Sciatic nerve (tissue), 2 donors: ENCODE measurements at regions not wholly inside any gene's neighbourhood (a gene's known extent, or its start where the extent isn't known, plus 50 kb on each side); places are given as distances from the start of the nearest gene placed in this dataset.
A peak's percentile ranks its signal among the peaks of the same experiment; 100 is the strongest.

ENCODE experiments used
- ATAC-seq: fragments of 200-7000 bp; cut with Tn5 transposase; one replicate; pipeline ENCODE4 v1.9.1; 2020; ENCODE audit warnings: mild to moderate bottlenecking, moderate library complexity
- DNase-seq: peaks from one replicate; pipeline ENCODE4 v3.0.0-alpha.2; 2020; ENCODE audit warnings: low spot score
- intact Hi-C: fragments of 100-400 bp; cut with DNase I; formaldehyde crosslinking; loops from one replicate; pipeline ENCODE4 v1.14.2; 2022
- donor health status: DM: no; HTN: no; CAD: no.
- donor health status: DM: no; HTN: no; CAD: no.

DNA sequence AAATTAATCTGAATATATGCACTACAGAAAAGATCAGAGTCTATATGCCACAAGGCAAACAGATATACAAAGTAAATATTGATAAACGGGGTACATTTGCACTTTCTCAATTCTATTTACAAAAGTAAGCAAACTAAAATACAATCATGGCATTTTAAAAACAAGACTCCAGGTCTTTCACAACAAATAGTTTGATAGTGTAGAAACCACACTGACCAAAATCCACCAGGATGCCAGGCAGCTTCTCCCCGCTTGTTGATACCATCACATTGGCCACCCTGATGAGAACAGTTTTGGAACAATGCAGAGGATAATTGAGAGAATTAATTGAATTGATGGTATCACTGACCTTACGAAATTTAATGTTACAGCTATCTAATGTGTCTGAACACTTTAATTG, 190.6 kb upstream of the TMCO5A start:
- DNase-seq (no peak), ATAC-seq (no peak)
- intact Hi-C loops: no loop called here

DNA sequence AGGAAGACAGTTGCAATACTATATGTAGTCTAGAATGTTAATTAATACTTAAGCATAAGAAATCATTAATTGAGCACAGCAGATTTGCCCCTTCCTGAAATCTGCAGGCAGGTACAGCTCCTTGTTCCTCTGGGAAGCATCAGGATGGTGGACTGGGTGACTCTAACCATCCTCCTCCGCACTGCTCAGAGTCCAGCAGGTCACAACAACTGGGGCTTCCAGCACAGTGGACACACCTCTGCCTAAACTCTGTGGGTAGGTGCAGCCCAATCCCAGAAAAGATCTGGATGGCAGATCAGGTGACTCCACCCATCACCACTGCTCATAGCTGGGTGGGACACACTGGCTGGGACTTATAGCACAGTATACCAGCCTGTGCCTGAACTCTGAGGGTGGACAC, 189.9 kb upstream of the TMCO5A start:
- DNase-seq (no peak), ATAC-seq (no peak)
- intact Hi-C loops: no loop called here

DNA sequence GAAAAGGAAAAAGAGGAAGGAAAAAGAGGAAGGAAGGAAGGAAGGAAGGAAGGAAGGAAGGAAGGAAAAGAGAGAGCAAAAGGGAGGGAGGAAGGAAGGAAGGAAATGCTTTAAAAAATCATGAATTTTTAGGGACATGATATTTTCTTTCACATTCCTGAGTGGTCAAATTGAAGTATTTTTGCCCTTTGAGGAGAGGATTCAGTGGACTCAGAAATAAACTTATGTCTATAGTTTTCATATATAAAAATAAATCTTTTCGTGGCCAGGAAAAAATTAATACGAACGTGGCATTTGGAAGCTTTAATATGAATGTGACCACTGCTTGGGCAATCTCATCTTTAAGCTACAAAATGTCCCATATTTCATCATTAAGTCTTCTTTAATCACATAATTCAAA, 183.0 kb upstream of the TMCO5A start:
- ATAC-seq (no peak), DNase-seq (no peak)
- intact Hi-C loops: no loop called here

DNA sequence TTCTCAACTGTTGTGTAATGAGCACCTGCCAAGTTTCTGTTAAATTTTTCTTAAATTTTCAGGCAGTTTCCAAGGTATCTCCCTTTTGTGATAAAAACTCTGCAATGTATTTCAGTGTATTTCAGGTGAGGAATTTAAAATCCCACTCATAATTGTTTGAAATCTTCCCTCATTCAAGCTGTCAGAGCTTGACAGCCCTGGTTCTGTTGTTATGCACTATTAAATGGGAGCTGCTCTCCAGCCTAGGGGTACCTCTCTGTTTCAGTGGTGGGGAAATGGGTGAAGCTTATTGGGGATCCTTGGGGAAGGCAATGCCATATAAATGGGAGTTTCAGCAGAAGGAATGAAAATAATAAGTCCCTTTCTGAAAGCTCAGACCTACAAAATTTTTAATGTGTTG, 178.0 kb upstream of the TMCO5A start:
- DNase-seq (no peak), ATAC-seq (no peak)
- intact Hi-C loops: no loop called here

DNA sequence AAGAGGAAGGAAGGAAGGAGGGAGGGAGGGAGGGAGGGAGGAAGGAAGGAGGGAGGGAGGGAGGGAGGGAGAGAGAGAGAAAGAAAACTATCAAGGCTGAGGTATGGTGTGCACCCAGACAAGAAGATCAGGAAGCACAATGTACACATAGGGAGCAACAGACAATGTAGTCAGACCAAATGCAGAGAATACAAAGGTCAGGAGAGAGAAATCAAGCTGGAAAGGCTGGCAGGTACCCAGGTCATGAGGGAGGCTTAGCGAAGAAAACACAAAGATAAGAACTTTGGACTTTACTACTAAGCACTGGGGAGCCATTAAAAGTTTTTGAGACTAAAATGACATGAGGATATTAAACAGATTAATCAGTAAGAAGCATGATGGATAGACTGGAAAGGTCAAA, 176.0 kb upstream of the TMCO5A start:
- ATAC-seq: no peak
- DNase-seq: no peak
- intact Hi-C loops: no loop called here

DNA sequence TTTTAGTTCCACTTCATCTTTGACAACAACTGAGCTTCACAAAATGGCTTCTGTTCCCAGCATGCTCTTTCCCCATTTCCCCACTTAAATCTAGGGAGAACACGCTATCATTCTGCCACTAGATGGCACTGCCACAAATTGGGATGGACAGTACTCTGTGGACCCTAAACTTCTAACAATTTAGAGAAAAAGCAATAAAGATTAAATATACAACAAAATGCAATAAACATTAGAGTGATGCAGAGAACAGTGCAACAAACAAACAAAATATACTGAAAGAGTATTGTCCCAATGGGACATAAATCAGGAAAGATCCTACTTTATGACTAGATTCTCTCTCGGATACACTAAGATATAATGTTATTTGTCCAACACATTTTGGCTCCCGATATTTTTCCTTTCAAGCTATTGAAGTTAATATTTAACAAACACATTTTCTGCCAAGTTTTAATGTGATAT, 169.7 kb upstream of the TMCO5A start:
- ATAC-seq: peak; percentile 65
- no peak for DNase-seq
- intact Hi-C loops: no loop called here

DNA sequence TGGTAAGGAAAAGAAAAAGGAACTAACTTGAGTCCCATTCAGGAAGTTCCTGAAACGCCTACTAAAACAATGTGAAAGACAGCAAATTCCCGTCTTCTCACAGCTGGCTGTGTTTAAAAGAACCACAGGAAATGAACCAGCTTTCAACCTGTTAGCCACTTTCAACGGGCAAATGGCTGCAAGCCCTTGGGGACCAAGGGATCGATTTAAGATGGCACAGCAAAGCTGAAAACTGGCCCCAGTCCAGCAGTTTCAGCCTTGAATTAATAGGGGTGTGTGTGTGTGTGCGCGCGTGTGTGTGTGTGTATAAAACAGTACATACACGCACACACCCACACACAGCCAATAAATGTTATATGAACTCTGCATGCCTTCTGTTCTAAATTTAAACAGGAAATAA, 168.7 kb upstream of the TMCO5A start:
- intact Hi-C loops: no loop called here
- ATAC-seq (no peak), DNase-seq (no peak)

DNA sequence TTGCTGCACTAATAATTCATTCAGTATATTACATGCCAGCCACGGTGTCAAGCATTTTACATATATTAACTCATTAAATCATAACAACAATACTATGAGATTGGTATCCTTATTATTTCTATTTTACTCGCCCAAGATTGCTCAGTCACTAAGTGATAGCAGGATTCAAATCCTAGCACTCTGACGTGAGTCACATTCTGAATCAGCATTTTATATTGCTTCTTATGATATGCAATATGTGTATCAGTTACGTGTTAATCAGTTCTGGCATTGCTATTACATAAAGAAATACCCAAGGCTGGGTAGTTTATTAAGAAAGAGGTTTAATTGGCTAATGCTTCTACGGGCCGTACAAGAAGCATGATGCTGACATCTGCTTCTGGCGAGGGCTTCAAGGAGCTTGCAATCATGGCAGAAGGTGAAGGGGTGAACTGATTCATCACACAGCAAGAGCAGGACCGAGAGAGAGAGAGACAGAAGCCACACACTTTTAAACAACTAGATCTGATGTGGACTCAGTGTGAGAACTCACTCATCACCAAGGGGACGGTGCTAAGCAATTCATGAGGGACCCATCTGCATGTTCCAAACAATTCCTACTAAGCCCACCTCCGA, 166.5 kb upstream of the TMCO5A start:
- intact Hi-C loops: no loop called here
- no peak for ATAC-seq
- DNase-seq: no peak

DNA sequence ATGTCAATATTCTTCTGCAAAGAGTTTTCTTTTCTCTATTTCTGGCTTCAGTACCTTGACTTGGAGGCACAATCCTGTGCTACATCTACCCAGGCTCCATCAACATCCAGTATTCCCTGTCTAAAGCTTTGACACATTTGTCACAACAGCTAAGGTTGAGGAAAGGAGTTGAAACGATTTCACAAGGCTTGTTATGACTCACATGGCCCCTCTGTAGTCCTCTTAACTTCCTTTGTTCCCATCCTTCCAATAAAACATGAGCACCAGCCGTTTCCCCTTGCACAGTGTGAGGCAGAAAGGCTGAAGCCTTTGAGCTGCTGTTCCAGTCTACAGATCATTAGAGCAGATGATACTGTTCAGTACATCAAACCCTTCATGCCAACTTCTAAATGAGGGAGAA, 163.0 kb upstream of the TMCO5A start:
- ATAC-seq: no peak
- no peak for DNase-seq
- intact Hi-C loops: no loop called here

DNA sequence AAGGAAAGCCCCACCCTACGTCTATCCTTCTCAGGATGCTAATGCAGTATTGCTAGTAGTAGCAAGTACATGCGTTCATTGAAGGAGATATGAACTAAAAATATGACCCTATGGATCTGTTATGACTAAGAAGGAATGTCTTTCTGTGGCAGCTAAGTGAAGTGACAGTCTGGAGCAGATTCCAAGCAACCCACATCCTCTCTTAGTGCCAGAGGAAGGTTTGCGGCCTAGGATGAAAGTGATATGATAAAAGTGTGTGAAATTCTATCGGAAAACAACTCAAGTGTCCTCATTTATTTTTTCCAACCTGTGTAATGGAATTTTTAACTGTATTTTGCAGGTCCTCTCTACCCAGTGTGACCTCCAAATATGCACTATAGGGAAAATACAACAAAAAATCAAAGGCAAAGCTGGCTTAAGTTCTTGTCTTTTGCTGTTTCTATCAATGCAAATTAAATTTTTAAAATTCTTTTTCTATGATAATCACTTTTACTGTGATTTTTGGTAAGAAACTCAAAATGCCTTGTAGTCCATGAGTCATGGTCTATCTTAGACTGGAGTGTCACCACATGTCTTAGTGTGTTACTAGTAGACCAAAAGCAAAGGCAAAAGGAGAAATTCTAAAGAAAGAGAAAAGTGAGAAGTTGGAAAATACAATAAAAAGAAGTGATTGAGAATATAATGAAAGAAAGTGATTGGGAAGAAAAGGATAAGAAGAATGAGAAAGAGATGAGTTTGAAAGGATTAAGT, 161.2 kb upstream of the TMCO5A start:
- DNase-seq (no peak), ATAC-seq (no peak)
- intact Hi-C loops: no loop called here

DNA sequence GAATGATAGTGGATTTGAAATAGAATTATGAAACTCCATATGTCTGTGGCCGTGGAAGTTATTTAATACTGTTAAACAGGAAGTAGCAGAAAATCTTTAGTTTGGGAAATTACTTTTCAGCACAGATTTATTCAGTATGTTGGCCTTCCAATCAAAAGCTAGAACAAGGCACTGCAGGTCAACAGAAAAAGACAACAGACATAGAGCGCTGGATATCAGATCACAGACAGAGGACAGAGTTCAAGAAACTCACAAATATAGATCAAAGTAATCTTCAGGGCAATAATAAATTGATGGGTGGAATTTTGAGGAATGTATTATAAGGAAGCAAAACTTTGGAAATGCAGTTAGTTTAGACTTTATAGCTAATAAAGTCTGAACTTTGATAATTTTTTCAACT, 159.5 kb upstream of the TMCO5A start:
- intact Hi-C loops: no loop called here
- no peak for ATAC-seq
- DNase-seq: no peak

DNA sequence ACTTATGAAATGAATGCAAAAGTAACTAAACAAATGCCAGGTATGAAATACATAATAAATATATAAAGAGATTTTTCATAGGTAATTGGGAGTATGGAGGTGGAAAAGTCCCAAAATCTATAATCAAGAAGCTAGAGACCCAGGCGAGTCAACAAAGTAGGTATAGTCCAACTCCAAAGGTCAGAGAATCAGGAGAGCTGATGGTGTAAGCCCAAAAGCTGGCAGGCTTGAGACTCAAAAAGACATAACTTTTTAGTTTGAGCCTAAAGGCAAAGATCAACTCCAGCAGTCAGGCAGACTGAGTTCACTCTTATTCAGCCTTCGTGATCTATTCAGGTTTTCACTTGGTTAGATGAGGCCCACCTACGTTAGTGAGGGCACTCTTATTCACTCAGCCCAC, 157.4 kb upstream of the TMCO5A start:
- intact Hi-C loops: no loop called here
- DNase-seq: no peak
- no peak for ATAC-seq

DNA sequence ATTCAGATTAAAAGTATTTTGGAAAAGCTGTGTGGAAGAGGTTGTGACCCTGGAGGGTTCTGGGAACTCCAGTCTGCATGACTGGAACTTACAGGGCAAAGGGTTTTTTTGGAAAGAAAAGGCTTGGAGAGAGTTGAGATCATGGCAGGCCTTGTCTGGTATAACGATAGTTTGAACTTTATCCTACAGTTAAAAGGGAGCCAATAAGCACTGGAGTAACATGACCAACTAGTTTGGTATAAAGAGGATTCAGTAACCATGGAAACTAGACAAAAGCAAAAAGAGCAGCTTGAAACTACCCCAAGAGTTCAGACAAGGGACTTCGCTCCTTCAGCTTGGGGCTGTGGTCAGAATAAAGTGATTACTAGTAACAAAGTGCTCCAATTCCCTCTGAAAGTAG, 151.2 kb upstream of the TMCO5A start:
- ATAC-seq: no peak
- intact Hi-C loops: no loop called here

DNA sequence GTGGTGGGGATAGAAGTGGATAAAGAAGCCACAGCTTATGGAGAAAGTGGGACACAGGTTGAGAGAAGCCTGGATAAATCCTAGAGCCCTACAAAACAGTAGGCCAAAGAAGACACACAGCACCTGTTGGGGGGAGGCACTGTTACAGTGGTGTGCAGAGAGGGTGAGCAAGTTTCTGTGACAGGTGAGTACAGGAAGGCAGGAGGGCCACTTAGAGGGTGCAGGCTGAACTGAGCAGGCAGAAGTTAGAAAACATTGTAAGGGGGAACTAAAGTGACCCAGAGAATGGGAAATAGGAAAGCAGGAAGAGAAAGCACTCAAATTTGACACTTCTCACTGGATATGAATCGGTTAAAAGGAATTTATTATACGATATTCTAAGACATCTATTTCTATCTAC, 146.1 kb upstream of the TMCO5A start:
- DNase-seq (no peak), ATAC-seq (no peak)
- intact Hi-C loops: no loop called here

More for the DNA sequence above, 151.2 kb upstream of the TMCO5A start:
- no peak for DNase-seq

DNA sequence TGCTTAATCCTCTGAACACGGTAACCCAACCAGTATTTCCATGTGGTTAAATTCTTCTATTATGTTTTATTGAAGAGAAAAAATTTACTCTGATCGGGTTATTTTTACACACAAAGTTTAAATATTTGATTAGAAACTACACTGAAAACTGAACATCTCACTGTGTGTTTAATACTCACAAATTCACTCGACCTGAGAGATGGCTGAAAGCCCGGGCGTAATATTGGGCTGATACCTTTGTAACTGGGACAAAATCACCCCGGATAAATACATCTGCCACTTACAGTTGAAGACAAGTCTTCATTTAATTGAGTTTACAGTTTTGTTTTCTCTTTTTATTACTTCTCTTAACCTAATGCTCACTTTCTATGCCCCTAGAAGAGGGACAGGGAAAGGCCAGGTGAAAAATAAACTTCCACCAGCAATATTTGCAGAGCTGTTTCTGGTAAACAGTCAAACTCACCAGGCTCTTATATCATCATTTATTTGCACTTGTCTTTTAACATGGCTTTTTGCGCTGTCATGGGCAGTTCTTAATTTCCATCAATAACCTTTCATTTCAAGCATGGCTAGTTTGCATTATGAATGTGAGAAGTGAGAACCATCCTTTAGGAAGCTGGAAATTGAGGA, 145.6 kb upstream of the TMCO5A start:
- ATAC-seq: no peak
- intact Hi-C loops: no loop called here
- DNase-seq: no peak

DNA sequence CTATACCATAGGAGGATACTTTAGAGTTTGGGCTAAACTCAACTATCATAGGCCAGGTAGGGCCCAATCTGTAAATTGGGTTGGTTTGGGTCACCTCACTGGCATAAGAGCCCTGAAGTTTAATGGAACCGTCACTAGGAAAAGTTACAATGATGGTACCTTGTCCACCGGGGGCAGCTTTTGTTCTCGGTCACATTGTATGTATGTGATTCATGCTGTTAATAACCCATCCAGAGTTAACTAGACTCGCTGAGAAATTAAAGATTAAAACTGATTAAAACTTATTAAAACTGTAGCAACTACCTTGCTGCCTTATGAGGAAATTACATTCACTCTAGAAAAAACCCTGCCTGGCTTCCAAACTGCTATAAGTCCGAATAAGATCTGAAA, 145.0 kb upstream of the TMCO5A start:
- intact Hi-C loops: no loop called here
- ATAC-seq: no peak
- DNase-seq: no peak

DNA sequence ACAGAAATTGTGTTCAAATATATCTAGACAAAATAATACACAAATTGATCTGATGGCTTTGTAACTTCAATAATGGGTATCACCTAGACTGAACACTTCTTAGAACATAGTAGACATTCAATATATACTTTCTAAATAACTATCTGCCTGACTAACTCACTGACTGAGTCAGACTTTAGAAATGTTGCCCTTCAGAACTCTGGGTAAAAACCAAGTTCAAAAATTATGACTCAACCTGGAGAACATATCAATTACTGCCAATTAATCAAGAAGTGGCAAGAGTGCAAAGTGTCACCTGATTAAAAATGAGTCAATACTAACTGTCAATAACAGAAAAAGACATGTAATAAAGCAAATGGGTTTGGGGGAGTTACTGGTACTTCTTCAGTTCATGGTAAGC, 144.6 kb upstream of the TMCO5A start:
- intact Hi-C loops: no loop called here
- DNase-seq (no peak), ATAC-seq (no peak)

DNA sequence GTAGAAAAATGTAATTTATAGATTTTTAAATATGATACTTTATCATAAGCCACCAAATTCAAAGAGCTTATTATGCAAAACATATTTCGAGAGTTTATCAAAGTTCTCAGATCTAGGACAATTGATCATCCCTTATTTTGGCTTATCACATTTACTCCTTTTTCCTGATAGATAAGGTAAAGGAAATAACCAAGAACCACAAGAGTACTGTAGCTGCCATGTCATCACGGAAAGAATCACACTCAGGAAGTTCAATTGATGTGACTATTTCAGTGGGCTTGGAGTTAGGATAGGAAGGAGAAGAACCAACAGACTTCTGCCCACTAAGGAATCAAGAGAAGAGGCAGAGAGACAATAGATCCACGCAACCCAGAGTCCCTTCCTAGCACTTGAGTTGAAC, 142.7 kb upstream of the TMCO5A start:
- intact Hi-C loops: no loop called here
- ATAC-seq (no peak), DNase-seq (no peak)

DNA sequence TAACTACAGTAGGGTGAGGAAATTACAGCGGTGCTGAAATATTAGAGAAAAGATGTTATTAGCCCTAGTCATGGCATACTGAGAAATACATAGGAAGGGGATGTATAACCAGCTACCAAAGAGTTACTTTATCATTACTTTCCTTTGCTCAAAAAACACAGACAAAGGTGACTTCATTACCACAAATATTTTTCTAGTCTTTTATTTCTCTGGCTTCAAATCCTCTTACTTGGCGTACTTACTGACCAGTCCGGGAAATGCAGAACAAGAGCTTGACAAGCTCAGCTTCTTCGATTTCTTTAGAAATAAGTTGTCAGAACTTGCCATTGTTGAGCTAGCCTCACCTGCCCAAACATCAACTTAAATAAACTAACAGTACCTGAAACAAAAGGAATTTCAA, 142.1 kb upstream of the TMCO5A start:
- intact Hi-C loops: no loop called here
- ATAC-seq: no peak

DNA sequence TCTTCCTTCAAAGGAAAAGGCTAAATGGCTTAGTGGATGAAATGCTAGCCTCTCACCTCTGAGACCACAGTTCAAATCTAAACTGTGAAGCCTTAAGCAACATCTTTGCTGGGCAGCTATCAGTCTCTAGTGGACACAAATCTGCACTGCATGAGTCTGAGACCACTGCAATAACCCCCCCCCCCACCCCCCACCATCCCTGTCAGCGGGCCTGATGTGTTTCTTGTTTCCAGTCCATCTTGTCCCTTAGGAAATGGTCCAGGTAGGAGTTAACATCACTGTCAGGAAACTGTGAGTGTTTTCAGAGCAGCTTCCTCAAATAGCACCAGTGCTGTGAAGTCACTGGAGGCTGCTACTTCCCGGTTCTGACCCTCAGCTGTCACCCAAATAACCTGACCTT, 140.6 kb upstream of the TMCO5A start:
- no peak for ATAC-seq
- intact Hi-C loops: no loop called here

More for the DNA sequence above, 142.1 kb upstream of the TMCO5A start:
- no peak for DNase-seq

DNA sequence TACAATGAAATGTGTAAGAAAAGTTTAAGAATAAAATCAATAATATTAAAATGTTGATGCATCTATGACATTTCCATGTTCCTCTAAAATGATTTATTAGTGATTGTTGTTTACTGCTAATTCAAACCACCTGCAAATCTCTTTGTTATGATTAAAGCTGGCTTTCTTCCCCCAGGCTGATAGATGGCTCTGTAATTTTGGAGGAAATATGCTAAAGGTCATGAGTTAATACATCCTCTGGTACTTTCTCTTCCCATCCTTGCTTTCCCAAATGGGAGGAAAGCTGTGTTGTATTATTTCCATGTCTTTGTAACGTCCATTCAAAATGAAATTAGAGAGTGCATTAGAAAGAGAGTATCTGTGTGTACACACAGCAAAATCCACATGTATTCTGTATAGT, 139.5 kb upstream of the TMCO5A start:
- ATAC-seq: no peak
- no peak for DNase-seq
- intact Hi-C loops: no loop called here

More for the DNA sequence above, 140.6 kb upstream of the TMCO5A start:
- no peak for DNase-seq
